ENCODE measurements at regions not wholly inside any gene's neighbourhood (a gene's known extent, or its start where the extent isn't known, plus 50 kb on each side); places are given as distances from the start of the nearest gene placed in this dataset.

- H3K27me3 ChIP-seq (ENCODE audit: insufficient read depth, poor library complexity, severe bottlenecking): peaks cover 3% of the 10 kb centered on the region
- DNase-seq (ENCODE audit: low spot score) (no peak), ATAC-seq (ENCODE audit: low read depth) (no peak; the same call in 2 of the 3 replicates)
- no peak overlapping the region for H3K27ac ChIP-seq (ENCODE audit: poor library complexity, severe bottlenecking)
- no peaks in the 10 kb centered on the region for H3K9me3 ChIP-seq (ENCODE audit: severe bottlenecking)
- H3K4me1 ChIP-seq (ENCODE audit: insufficient read depth, poor library complexity, severe bottlenecking): no peaks in the 10 kb centered on the region
- no peaks in the 10 kb centered on the region for H3K36me3 ChIP-seq (ENCODE audit: low read depth)
- no peak overlapping the region for H3K4me3 ChIP-seq (ENCODE audit: severe bottlenecking)
- TF ChIP-seq CTCF (IDR thresholded peaks at IDR 0.05; ENCODE audit: poor library complexity, severe bottlenecking): no peak
These were observed 219.6 kb upstream of the GPR26 start for GRCh38 chr10:123446449-123447156.

DNA sequence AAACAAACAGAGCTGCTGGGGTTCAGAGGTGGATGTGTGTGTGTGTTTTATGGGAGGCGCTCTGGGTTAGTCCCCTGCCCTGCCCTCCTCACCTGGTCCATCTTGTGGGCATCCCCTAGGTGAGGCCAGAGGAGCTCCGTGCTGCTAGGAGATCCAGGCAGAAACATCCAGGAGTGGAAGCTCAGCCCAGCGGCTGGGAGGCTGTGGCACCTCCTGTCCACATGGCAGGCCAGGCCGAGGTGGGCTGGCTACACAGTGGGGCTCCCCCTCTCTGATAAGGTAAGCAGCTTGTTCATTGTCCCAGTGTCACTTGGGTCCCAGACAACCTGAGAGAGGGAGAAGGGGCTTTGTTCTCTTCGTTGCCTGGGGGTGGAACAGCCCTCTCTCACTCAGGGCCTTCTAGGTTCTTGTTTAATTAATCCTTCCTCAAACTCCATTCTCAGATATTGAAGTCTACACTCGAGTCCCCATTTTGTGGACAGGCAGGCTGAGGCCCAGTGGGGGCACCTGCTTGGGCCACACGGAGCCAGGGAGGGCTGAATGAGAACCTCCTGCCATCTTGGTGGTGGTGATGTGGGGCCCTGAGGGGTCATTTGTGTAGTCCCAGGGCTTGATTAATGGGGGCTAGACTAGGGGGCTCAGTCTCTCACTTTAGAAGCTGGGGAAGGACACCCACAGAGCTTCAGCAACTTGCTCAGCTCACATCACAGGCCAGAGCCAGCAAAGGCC is 216.8 kb upstream of the GPR26 start:
- Histone ChIP-seq H3K27me3 (ENCODE audit: insufficient read depth, poor library complexity, severe bottlenecking) (peaks cover 13% of the 10 kb centered on the region), H3K4me3 (ENCODE audit: severe bottlenecking) (no peak overlapping the region), H3K4me1 (ENCODE audit: insufficient read depth, poor library complexity, severe bottlenecking) (no peaks in the 10 kb centered on the region), H3K36me3 (ENCODE audit: low read depth) (no peaks in the 10 kb centered on the region), H3K27ac (ENCODE audit: poor library complexity, severe bottlenecking) (no peak overlapping the region), H3K9me3 (ENCODE audit: severe bottlenecking) (no peaks in the 10 kb centered on the region)
- DNase-seq (ENCODE audit: low spot score) (no peak), ATAC-seq (ENCODE audit: low read depth) (no peak)
- TF ChIP-seq CTCF (IDR thresholded peaks at IDR 0.05; ENCODE audit: poor library complexity, severe bottlenecking): no peak

DNA sequence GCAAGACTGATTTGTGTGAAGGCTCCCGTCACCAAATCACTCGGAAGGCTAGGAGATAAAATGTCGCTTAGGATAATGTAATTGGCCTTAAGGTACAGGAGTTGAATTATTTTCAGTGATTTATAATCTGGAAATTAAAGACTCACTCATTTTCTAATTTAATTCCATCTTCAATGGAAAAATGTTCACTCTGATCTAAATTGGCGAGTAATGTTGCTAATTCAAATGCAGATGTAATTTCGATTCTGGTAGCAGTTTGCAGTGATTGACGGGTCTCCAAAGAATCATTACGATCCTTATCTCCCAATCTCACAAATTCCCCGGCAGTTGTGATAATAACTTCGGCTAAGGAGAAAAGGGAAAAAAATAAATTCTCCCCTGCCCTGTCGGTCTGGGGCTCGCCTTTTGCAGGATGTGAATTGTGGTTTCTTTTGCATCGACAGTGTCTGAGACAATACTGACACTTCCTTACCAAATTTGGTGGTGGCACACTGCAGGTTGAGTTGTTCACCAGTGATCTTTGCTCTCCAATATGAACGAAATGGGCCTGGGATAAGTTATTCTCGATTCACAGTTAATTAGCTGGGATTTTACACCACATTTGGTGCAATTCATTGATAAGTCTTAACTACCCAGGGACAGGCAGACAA is 215.1 kb upstream of the GPR26 start:
- TF ChIP-seq CTCF (IDR thresholded peaks at IDR 0.05; ENCODE audit: poor library complexity, severe bottlenecking): no peak
- Histone ChIP-seq H3K4me1 (ENCODE audit: insufficient read depth, poor library complexity, severe bottlenecking) (no peaks in the 10 kb centered on the region), H3K27ac (ENCODE audit: poor library complexity, severe bottlenecking) (no peak overlapping the region), H3K4me3 (ENCODE audit: severe bottlenecking) (no peak overlapping the region), H3K27me3 (ENCODE audit: insufficient read depth, poor library complexity, severe bottlenecking) (peaks cover 13% of the 10 kb centered on the region), H3K9me3 (ENCODE audit: severe bottlenecking) (no peaks in the 10 kb centered on the region), H3K36me3 (ENCODE audit: low read depth) (no peaks in the 10 kb centered on the region)
- no peak for DNase-seq (ENCODE audit: low spot score)
- no peak for ATAC-seq (ENCODE audit: low read depth)

- ATAC-seq (ENCODE audit: low read depth) (no peak), DNase-seq (ENCODE audit: low spot score) (no peak)
- no peak overlapping the region for H3K4me3 ChIP-seq (ENCODE audit: severe bottlenecking)
- H3K4me1 ChIP-seq (ENCODE audit: insufficient read depth, poor library complexity, severe bottlenecking): no peaks in the 10 kb centered on the region
- peaks cover 13% of the 10 kb centered on the region for H3K27me3 ChIP-seq (ENCODE audit: insufficient read depth, poor library complexity, severe bottlenecking)
- H3K36me3 ChIP-seq (ENCODE audit: low read depth): no peaks in the 10 kb centered on the region
- H3K27ac ChIP-seq (ENCODE audit: poor library complexity, severe bottlenecking): no peak overlapping the region
- no peaks in the 10 kb centered on the region for H3K9me3 ChIP-seq (ENCODE audit: severe bottlenecking)
- TF ChIP-seq CTCF (IDR thresholded peaks at IDR 0.05; ENCODE audit: poor library complexity, severe bottlenecking): no peak
These were observed 214.4 kb upstream of the GPR26 start for GRCh38 chr10:123451618-123452245.
